ENCODE measurements at regions not wholly inside any gene's neighbourhood (a gene's known extent, or its start where the extent isn't known, plus 50 kb on each side); places are given as distances from the start of the nearest gene placed in this dataset.

DNA sequence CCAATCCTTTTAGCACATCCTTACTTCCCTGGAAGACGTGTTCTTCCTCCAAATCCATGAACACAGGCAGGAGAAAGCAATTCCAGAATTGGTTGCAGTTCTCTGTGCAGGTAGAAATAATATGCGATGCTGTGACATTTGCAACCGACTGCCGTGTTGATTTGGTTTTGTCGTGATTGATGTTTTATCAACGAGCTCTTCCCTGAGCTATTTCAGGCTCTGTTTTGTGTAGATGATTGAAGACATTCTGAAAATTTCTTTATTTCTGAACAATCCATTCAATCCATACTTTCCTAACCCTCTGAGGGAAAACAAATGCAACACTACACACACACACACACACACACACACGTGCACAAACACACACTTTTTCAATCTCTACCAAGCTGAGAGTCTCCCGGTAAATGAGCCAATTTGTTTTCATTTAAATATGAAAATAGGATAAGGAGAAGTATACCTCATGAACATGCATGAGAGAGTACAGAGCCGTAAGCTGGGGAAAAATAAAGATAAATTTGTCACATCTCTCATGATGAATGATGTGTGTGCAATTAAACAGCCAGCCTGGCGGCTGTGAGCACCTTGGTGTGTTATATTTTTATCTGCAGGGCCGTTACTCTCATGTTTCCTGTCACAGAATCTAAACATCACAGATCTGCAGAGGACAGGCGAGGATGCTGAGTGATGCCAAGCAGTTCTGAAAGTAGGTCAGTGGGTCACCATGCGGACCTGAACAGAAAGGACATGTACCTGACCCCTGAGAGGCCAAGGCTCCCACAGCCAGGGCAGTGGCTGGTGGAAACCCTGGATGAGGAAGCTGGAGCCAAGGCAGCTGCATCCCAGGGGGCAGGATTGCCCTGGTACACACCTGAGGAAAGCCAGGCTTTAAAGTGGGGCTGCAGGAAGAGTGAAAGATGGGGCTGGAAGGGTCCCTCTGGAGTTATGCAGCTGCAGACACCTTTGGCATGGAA, 64.8 kb downstream of the PDCL3 start:
- no peak for DNase-seq
- Mint-ChIP-seq H3K4me1 (peaks cover 19% of the 10 kb centered on the region), H3K36me3 (no peaks in the 10 kb centered on the region), H3K9me3 (no peaks in the 10 kb centered on the region), H3K27ac (no peak overlapping the region), H3K4me3 (no peak overlapping the region), H3K27me3 (no peaks in the 10 kb centered on the region)

DNA sequence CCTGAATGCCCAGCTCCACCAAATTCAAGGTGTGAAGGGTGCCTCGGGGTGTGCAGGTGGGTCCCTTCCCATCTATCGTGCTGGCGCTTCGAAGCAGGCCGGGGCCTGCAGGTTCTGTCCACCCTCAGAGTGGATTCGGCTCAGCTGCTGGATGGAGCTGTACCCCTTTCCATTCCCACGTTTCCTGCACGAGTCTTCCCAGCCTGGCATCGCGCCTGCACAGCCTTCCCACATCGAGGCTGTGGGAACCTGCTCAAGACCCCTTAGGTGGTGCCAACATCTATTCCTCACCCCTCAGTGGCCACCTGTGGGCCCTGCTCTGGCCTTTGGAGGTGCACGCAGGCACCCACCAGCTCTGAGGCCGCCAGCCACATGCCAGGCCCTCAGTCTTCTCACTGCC, 65.7 kb downstream of the PDCL3 start:
- H3K27me3 Mint-ChIP-seq: no peaks in the 10 kb centered on the region
- no peak overlapping the region for H3K27ac Mint-ChIP-seq
- peaks cover 19% of the 10 kb centered on the region for H3K4me1 Mint-ChIP-seq
- DNase-seq: no peak
- H3K36me3 Mint-ChIP-seq: no peaks in the 10 kb centered on the region
- no peak overlapping the region for H3K4me3 Mint-ChIP-seq
- H3K9me3 Mint-ChIP-seq: no peaks in the 10 kb centered on the region

DNA sequence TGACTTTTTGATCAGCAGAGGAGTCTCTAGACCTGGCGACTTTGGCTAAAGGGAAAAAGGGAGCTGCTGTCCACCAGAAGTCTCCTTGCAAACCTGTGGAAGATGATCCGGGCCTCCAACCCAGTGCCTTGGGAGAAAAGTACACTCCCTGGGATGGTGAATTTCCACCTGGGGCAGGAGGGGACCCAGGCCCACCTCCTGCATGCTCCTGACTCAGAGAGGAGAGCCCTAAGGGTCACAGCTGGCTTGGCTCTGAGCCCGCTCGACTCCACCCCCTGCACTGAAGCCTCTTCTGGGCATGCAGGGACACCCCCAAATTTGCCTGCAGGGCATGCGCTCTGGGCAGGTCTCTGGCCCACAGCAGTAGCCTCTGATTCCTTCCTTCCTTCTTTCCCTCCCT, 66.5 kb downstream of the PDCL3 start:
- H3K4me3 Mint-ChIP-seq: no peak overlapping the region
- no peak overlapping the region for H3K27ac Mint-ChIP-seq
- no peaks in the 10 kb centered on the region for H3K27me3 Mint-ChIP-seq
- peaks cover 19% of the 10 kb centered on the region for H3K4me1 Mint-ChIP-seq
- H3K36me3 Mint-ChIP-seq: no peaks in the 10 kb centered on the region
- no peaks in the 10 kb centered on the region for H3K9me3 Mint-ChIP-seq
- DNase-seq: no peak

DNA sequence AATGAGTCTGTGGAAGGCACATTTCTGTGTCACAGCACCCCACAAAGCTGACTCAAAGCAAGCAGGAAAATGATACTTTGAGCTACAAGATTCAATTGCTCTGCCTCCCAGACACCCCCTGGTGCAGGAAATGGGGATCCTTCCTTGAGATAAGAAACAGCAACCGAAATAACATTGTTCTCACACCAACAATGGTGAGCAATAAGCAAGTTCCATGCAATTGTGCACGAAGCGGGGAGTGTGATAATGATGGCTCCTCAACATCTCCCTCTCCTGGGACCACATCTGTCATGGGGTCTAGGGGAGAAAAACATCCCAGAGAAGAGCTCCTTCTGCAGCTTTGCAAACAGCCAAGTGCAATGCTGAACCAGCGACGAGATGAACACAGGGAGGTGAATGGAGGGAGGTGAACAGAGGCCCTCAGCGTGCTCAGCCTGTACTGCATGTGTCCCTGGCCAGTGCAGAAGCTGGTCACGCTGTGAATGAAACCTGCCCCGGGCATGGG, 67.7 kb downstream of the PDCL3 start:
- H3K9me3 Mint-ChIP-seq: no peaks in the 10 kb centered on the region
- H3K4me3 Mint-ChIP-seq: no peak overlapping the region
- H3K36me3 Mint-ChIP-seq: no peaks in the 10 kb centered on the region
- no peak overlapping the region for H3K27ac Mint-ChIP-seq
- no peaks in the 10 kb centered on the region for H3K27me3 Mint-ChIP-seq
- peaks cover 19% of the 10 kb centered on the region for H3K4me1 Mint-ChIP-seq
- peak; percentile 14 for DNase-seq

DNA sequence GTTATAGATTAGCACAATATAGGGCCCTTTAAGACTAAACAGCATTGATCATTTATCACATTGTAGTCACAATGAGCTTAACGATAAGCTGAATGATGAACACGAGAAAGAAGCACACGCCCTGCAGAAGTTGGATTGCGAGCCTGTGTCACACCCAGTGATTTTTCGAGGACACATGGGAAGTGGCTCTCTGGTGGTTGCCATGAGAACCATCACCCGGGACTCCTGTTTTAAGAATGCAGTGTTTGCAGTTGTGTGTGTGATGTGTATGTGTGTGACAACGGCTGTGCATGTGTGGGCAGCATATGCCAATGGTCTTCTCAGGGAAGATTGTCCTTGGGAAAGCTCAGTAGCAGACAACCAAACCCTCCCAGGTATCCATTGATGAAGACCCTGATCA, 69.2 kb downstream of the PDCL3 start:
- no peak overlapping the region for H3K4me3 Mint-ChIP-seq
- H3K4me1 Mint-ChIP-seq: peaks cover 19% of the 10 kb centered on the region

DNA sequence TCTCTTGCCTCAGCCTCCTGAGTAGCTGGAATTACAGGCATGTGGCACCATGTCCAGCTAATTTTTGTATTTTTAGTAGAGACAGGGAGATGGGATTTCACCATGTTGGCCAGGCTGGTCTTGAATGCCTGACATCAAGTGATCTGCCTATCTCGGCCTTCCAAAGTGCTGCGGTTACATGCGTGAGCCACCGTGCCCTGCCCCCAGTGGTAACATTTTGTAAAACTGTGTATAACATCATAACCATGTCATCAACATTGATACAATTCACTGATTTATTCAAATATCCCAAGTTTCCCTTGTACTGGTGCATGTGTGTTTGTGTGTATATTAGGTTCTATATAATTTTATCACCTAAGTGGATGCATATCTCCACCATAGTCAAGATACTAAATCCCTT, 70.0 kb downstream of the PDCL3 start:
- Mint-ChIP-seq H3K4me3 (no peak overlapping the region), H3K9me3 (no peaks in the 10 kb centered on the region), H3K27me3 (no peaks in the 10 kb centered on the region), H3K36me3 (no peaks in the 10 kb centered on the region), H3K27ac (no peak overlapping the region), H3K4me1 (peaks cover 19% of the 10 kb centered on the region)
- no peak for DNase-seq

More for the DNA sequence above, 69.2 kb downstream of the PDCL3 start:
- Mint-ChIP-seq H3K27me3 (no peaks in the 10 kb centered on the region), H3K27ac (no peak overlapping the region), H3K9me3 (no peaks in the 10 kb centered on the region), H3K36me3 (no peaks in the 10 kb centered on the region)
- DNase-seq: no peak

DNA sequence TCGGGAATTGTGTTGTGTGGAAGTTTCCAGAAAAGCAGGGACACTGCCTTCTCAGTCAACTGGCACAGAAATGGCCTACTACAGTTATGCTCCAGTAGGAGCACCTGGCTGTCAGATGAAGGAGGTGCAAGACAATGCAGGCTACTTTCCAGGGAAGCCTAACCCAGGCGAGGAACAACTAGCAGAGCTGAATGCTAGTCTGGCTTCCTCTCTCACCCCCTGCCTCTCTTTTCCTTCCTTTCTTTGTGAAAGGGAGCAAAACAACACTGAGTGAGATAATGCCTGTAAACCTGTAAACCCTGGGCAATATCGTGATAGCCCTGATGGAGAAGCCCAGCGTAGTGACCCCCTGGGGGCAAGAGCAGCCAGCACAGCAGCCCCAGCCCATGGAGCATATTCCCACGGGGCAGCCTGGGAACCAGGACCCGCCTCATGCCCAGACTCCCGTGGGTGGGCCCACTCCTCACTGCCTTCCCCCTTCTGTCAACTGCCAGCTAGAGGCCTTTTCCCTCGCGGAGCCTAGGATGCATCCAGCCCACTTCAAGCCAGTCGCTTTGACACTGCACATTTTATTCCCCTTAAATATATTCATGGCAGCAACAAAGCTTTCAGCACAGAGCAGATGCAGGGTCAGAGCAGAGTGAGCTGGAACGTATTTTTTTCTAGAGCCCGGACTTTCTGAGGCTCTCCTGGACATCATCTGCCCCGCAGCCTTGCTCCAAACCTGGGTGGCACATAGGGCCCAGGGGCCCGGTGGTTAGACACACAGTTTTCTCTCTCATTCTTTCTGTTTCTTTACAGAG, 77.0 kb downstream of the PDCL3 start:
- Mint-ChIP-seq H3K4me1 (peaks cover 25% of the 10 kb centered on the region), H3K27me3 (peaks cover 5% of the 10 kb centered on the region), H3K36me3 (no peaks in the 10 kb centered on the region), H3K4me3 (no peak overlapping the region), H3K27ac (no peak overlapping the region), H3K9me3 (no peaks in the 10 kb centered on the region)
- DNase-seq: no peak

DNA sequence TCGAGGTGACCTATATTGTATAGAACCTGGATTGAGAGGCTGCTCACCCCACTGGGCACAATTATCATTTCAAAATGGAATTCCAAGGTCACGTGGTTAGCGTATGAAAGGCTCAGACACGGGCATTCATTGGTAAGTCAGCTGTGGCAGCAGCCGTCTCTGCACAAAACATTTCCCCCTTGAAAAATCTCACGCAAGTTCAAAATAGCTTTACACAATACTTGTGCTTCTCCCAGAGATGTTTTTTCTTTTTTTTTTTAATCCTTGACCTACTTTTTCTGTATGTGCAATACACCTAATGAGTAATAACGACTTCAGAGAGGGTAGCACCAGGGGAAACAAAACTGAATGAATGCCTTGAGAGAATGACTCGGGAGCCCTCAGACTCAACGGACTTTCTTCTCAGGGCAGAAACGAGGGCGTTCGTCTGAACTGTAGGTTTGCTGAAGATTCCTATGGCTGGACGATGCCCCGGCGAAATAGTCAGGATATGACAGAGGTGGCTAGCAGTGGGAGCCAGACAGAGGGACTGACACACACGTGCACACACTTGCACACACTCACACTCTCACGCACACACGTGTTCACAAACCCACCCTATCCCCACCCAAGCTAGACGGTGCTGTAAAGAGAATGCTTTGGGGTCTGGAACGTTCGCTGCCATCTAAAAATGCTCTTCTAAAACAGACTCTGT, 77.8 kb downstream of the PDCL3 start:
- no peaks in the 10 kb centered on the region for H3K36me3 Mint-ChIP-seq
- H3K27ac Mint-ChIP-seq: no peak overlapping the region

DNA sequence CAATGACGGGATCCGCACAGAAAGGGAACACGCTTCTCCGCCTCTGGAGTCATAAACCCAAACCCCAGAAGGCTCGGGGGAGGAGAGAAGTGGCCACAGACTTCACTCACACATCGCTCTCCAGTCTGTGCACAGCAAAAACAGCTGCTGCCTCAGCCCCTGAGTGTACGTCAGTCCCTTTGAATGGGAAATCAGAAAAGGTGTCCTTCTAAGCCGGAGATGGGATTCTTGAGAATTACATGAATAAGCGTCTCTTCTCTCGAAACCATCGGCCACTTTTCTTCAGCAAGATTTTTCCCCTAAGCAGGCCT, 78.3 kb downstream of the PDCL3 start:
- no peaks in the 10 kb centered on the region for H3K9me3 Mint-ChIP-seq
- DNase-seq: no peak
- no peaks in the 10 kb centered on the region for H3K36me3 Mint-ChIP-seq
- no peak overlapping the region for H3K4me3 Mint-ChIP-seq
- H3K27me3 Mint-ChIP-seq: peaks cover 5% of the 10 kb centered on the region
- no peak overlapping the region for H3K27ac Mint-ChIP-seq
- H3K4me1 Mint-ChIP-seq: peaks cover 32% of the 10 kb centered on the region

More for the DNA sequence above, 77.8 kb downstream of the PDCL3 start:
- Mint-ChIP-seq H3K4me3 (no peak overlapping the region), H3K9me3 (no peaks in the 10 kb centered on the region), H3K27me3 (peaks cover 5% of the 10 kb centered on the region), H3K4me1 (peaks cover 32% of the 10 kb centered on the region)
- DNase-seq: no peak

DNA sequence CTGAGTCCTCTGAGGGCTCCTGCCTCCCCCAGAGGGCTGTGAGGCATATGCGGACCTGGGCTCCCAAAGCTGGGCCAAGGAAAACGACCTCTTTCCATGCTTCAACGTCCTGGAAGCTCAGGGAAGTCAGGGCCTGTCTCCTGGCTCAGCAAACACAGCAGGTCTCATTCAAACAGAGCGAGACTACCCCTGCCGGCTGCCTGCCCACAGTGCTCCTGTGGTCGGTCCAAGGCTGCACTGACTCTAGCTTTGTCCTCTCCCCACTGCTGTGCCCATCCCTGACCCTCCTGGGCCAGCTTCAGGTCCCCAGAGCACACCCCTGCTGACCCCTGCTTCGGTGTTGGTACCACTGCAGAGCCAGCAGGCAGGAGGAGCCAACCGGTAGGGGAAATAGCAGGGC, 79.6 kb downstream of the PDCL3 start:
- Mint-ChIP-seq H3K27me3 (peaks cover 5% of the 10 kb centered on the region), H3K4me3 (no peak overlapping the region), H3K36me3 (no peaks in the 10 kb centered on the region), H3K27ac (no peak overlapping the region), H3K4me1 (peaks cover 32% of the 10 kb centered on the region), H3K9me3 (no peaks in the 10 kb centered on the region)
- no peak for DNase-seq

DNA sequence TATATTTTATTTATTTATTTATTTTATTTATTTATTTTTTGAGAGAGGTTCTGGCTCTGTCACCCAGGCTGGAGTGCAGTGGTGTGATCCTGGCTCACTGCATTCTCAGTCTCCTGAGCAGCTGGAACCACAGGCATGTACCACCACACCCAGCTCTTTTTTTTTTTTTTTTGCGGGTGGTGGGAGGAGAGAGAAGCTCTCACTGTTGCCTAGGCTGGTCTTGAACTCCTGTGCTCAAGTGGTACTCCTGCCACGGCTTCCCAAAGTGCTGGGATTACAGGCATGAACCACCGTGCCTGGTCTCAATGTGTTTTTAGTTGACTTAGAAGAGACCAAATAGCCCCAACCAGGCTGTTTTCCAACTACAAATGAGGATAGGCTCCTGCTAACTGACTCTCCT, 80.7 kb downstream of the PDCL3 start:
- DNase-seq: no peak

DNA sequence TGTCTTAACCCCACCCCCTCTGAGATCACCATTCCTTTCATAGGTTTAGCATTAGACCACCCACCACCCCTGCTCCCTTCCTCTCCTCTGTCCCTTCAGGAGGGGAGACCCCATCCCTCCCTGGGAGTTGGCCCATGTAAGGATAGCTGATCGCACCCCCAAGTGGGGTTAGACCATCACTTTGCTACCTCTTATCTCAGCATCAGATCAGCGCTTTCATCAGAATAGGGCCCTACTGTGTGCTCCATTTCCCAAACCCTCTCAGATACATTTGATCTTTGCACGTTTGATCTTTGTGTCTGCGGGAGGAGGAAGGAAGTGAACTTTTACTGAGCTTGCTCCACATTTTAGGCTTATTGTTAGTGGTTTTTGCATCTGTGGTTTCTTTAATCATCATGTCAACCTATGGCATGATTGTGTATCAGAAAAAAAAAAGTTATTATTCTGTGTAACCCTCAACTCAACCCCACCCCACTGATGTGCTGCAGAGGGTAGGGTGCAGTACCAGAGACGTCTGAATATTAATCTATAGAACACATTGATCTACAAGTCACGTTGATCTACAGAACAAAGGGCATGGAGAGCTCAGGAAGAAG, 81.2 kb downstream of the PDCL3 start:
- Mint-ChIP-seq H3K4me3 (peak overlapping the region; percentile 61), H3K9me3 (peaks cover 7% of the 10 kb centered on the region), H3K27ac (no peak overlapping the region), H3K4me1 (peaks cover 32% of the 10 kb centered on the region), H3K27me3 (peaks cover 5% of the 10 kb centered on the region), H3K36me3 (peaks cover 3% of the 10 kb centered on the region)
- no peak for DNase-seq

More for the DNA sequence above, 80.7 kb downstream of the PDCL3 start:
- Mint-ChIP-seq H3K4me1 (peaks cover 32% of the 10 kb centered on the region), H3K27ac (no peak overlapping the region), H3K36me3 (peaks cover 3% of the 10 kb centered on the region), H3K4me3 (no peak overlapping the region), H3K9me3 (peaks cover 5% of the 10 kb centered on the region), H3K27me3 (peaks cover 5% of the 10 kb centered on the region)

DNA sequence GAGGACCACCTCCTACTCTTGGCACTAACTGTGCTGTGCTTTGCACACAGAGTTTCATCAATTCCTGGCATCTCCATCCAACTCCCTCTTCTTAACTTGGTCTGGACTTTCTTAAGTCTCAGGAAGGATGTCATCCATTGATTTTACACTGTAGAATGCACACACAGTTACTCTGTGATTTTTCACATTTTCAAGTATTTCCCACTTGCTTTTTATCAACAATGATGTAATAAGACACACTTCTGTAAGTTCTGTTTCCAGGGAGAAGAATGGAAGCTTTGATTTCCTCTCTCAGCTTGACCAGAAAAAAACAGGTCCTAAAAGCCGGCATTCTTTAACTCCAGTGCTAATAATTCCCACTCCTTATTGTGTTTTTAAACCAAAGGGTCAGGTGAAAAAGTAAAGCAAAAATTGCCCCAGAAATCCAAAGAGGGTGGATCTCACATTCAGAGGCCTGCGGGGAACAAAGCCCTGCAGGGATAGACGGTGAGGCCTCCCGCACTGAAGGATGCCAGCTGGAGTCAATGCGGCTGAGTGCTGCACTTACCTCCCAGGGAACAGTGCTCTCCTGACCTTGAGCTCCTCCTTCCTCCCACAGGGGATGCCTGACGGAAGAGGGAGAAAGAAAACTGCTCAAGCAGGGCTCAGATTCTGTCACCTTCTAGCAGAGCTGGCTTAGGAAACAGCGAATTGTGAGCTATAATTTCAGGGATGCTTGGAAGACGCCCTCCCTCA, 83.1 kb downstream of the PDCL3 start:
- no peak for DNase-seq
- Mint-ChIP-seq H3K4me1 (peaks cover 39% of the 10 kb centered on the region), H3K4me3 (no peak overlapping the region), H3K36me3 (peaks cover 3% of the 10 kb centered on the region), H3K27ac (no peak overlapping the region), H3K9me3 (peaks cover 7% of the 10 kb centered on the region), H3K27me3 (peaks cover 5% of the 10 kb centered on the region)

DNA sequence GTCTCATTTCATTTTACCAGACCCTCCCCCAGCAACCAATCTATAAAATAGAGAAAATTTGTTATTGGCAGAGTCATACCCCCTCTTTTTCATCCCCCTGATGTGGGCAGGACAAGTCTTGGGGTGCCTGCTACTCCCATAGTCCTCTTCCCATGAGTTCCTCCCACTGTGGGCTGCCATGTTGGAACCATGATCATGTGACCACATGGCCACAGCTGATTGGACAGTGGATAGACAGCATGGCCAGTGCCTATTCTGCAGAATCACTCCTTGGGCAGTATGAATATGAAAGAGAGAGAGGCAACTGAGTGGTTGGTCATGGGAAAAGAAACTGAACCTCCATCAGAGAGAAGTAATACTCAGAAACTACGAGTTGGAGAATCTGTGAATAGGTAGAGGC, 84.9 kb downstream of the PDCL3 start:
- H3K4me1 Mint-ChIP-seq: peaks cover 37% of the 10 kb centered on the region
- H3K27ac Mint-ChIP-seq: no peak overlapping the region
- H3K4me3 Mint-ChIP-seq: no peak overlapping the region
- H3K27me3 Mint-ChIP-seq: peaks cover 5% of the 10 kb centered on the region
- no peak for DNase-seq
- H3K36me3 Mint-ChIP-seq: peaks cover 3% of the 10 kb centered on the region
- peaks cover 7% of the 10 kb centered on the region for H3K9me3 Mint-ChIP-seq
